ENCODE measurements at regions not wholly inside any gene's neighbourhood (a gene's known extent, or its start where the extent isn't known, plus 50 kb on each side); places are given as distances from the start of the nearest gene placed in this dataset.
"Not testable (repeated sequence)": the region's sequence is repeated elsewhere in the genome, so short reads cannot be mapped to it uniquely, and the experiment has no call there.

- DNase-seq: no peak
These were observed 218.5 kb downstream of the PHETA1 start for GRCh38 chr12:111150360-111150759.

- DNase-seq: no peak
These were observed 219.6 kb downstream of the PHETA1 start for GRCh38 chr12:111149299-111149698.

GRCh38 chr12:111148005-111148404, 220.9 kb downstream of the PHETA1 start:
- DNase-seq: no peak

- no peak for DNase-seq
These were observed 222.9 kb upstream of the MYL2 start for GRCh38 chr12:111143271-111143670.

- DNase-seq: no peak
These were observed 220.8 kb upstream of the MYL2 start for GRCh38 chr12:111141205-111141604.

- DNase-seq: no peak
These were observed 217.6 kb upstream of the MYL2 start for GRCh38 chr12:111138016-111138415.

- DNase-seq: no peak
These were observed 215.0 kb upstream of the MYL2 start for GRCh38 chr12:111135293-111135832.

GRCh38 chr12:111130336-111130735, 210.0 kb upstream of the MYL2 start:
- no peak for DNase-seq

GRCh38 chr12:111129149-111129767, 208.9 kb upstream of the MYL2 start:
- DNase-seq: no peak

GRCh38 chr12:111126331-111126730, 206.0 kb upstream of the MYL2 start:
- peak in 1 of 2 donors; percentile 3 for DNase-seq

- no peak for DNase-seq
These were observed 203.8 kb upstream of the MYL2 start for GRCh38 chr12:111124183-111124582.

- DNase-seq: no peak
These were observed 203.0 kb upstream of the MYL2 start for GRCh38 chr12:111123390-111123789.

GRCh38 chr12:111122458-111122878, 202.1 kb upstream of the MYL2 start:
- no peak for DNase-seq

- no peak for DNase-seq
These were observed 201.5 kb upstream of the MYL2 start for GRCh38 chr12:111121840-111122239.

- no peak for DNase-seq
These were observed 200.2 kb upstream of the MYL2 start for GRCh38 chr12:111120578-111120977.

- DNase-seq: no peak
These were observed 196.6 kb upstream of the MYL2 start for GRCh38 chr12:111117017-111117416.

GRCh38 chr12:111113313-111113712, 192.9 kb upstream of the MYL2 start:
- DNase-seq: not testable (repeated sequence)

GRCh38 chr12:111112311-111113098, 192.1 kb upstream of the MYL2 start:
- no peak for DNase-seq

- no peak for DNase-seq
These were observed 191.3 kb upstream of the MYL2 start for GRCh38 chr12:111111681-111112080.

GRCh38 chr12:111110556-111110955, 190.2 kb upstream of the MYL2 start:
- no peak for DNase-seq

- no peak for DNase-seq
These were observed 188.3 kb upstream of the MYL2 start for GRCh38 chr12:111108726-111109125.

GRCh38 chr12:111107392-111108178, 187.2 kb upstream of the MYL2 start:
- DNase-seq: no peak

- no peak for DNase-seq
These were observed 184.9 kb upstream of the MYL2 start for GRCh38 chr12:111105294-111105693.
